ENCODE measurements at regions not wholly inside any gene's neighbourhood (a gene's known extent, or its start where the extent isn't known, plus 50 kb on each side); places are given as distances from the start of the nearest gene placed in this dataset.

- no peak overlapping the region for H3K4me3 ChIP-seq (ENCODE audit: low read length)
- no peak overlapping the region for H3K9ac ChIP-seq (ENCODE audit: low read length)
- no peaks in the 10 kb centered on the region for H3K36me3 ChIP-seq (ENCODE audit: control insufficient read depth, insufficient read depth, low read length)
- H3K27ac ChIP-seq (ENCODE audit: low read depth, low read length), result no peak overlapping the region
- H3K4me1 ChIP-seq (ENCODE audit: control insufficient read depth, insufficient read depth, low read length), result no peaks in the 10 kb centered on the region
- no peaks in the 10 kb centered on the region for H3K27me3 ChIP-seq (ENCODE audit: control insufficient read depth, insufficient read depth, low read length)
Observed at GRCh38 chr12:61765926-61766325, 494.3 kb upstream of the USP15 start.

- Histone ChIP-seq H3K27me3 (ENCODE audit: control insufficient read depth, insufficient read depth, low read length) (no peaks in the 10 kb centered on the region), H3K36me3 (ENCODE audit: control insufficient read depth, insufficient read depth, low read length) (no peaks in the 10 kb centered on the region), H3K4me1 (ENCODE audit: control insufficient read depth, insufficient read depth, low read length) (no peaks in the 10 kb centered on the region), H3K9ac (ENCODE audit: low read length) (no peak overlapping the region), H3K27ac (ENCODE audit: low read depth, low read length) (no peak overlapping the region), H3K4me3 (ENCODE audit: low read length) (no peak overlapping the region)
Observed at GRCh38 chr12:61780435-61780834, 479.8 kb upstream of the USP15 start.

GRCh38 chr12:61781021-61781581 lies 479.1 kb upstream of the USP15 start:
- Histone ChIP-seq H3K4me1 (ENCODE audit: control insufficient read depth, insufficient read depth, low read length) (no peaks in the 10 kb centered on the region), H3K36me3 (ENCODE audit: control insufficient read depth, insufficient read depth, low read length) (no peaks in the 10 kb centered on the region), H3K27me3 (ENCODE audit: control insufficient read depth, insufficient read depth, low read length) (no peaks in the 10 kb centered on the region), H3K9ac (ENCODE audit: low read length) (no peak overlapping the region), H3K27ac (ENCODE audit: low read depth, low read length) (no peak overlapping the region), H3K4me3 (ENCODE audit: low read length) (no peak overlapping the region)

- Histone ChIP-seq H3K27me3 (ENCODE audit: control insufficient read depth, insufficient read depth, low read length) (no peaks in the 10 kb centered on the region), H3K36me3 (ENCODE audit: control insufficient read depth, insufficient read depth, low read length) (no peaks in the 10 kb centered on the region), H3K9ac (ENCODE audit: low read length) (no peak overlapping the region), H3K4me3 (ENCODE audit: low read length) (no peak overlapping the region), H3K27ac (ENCODE audit: low read depth, low read length) (no peak overlapping the region), H3K4me1 (ENCODE audit: control insufficient read depth, insufficient read depth, low read length) (no peaks in the 10 kb centered on the region)
Observed at GRCh38 chr12:61796846-61797245, 463.4 kb upstream of the USP15 start.

- no peaks in the 10 kb centered on the region for H3K4me1 ChIP-seq (ENCODE audit: control insufficient read depth, insufficient read depth, low read length)
- no peaks in the 10 kb centered on the region for H3K27me3 ChIP-seq (ENCODE audit: control insufficient read depth, insufficient read depth, low read length)
- H3K27ac ChIP-seq (ENCODE audit: low read depth, low read length), result no peak overlapping the region
- no peak overlapping the region for H3K9ac ChIP-seq (ENCODE audit: low read length)
- no peak overlapping the region for H3K4me3 ChIP-seq (ENCODE audit: low read length)
- H3K36me3 ChIP-seq (ENCODE audit: control insufficient read depth, insufficient read depth, low read length), result no peaks in the 10 kb centered on the region
Observed at GRCh38 chr12:61797266-61797665, 462.9 kb upstream of the USP15 start.

GRCh38 chr12:61798778-61799177 lies 461.4 kb upstream of the USP15 start:
- no peaks in the 10 kb centered on the region for H3K4me1 ChIP-seq (ENCODE audit: control insufficient read depth, insufficient read depth, low read length)
- no peak overlapping the region for H3K27ac ChIP-seq (ENCODE audit: low read depth, low read length)
- H3K27me3 ChIP-seq (ENCODE audit: control insufficient read depth, insufficient read depth, low read length), result no peaks in the 10 kb centered on the region
- H3K4me3 ChIP-seq (ENCODE audit: low read length), result no peak overlapping the region
- H3K9ac ChIP-seq (ENCODE audit: low read length), result no peak overlapping the region
- no peaks in the 10 kb centered on the region for H3K36me3 ChIP-seq (ENCODE audit: control insufficient read depth, insufficient read depth, low read length)

GRCh38 chr12:61804301-61804700 lies 455.9 kb upstream of the USP15 start:
- Histone ChIP-seq H3K9ac (ENCODE audit: low read length) (no peak overlapping the region), H3K4me3 (ENCODE audit: low read length) (no peak overlapping the region), H3K27me3 (ENCODE audit: control insufficient read depth, insufficient read depth, low read length) (no peaks in the 10 kb centered on the region), H3K27ac (ENCODE audit: low read depth, low read length) (no peak overlapping the region), H3K36me3 (ENCODE audit: control insufficient read depth, insufficient read depth, low read length) (no peaks in the 10 kb centered on the region), H3K4me1 (ENCODE audit: control insufficient read depth, insufficient read depth, low read length) (no peaks in the 10 kb centered on the region)

GRCh38 chr12:61808856-61809255 lies 451.3 kb upstream of the USP15 start:
- Histone ChIP-seq H3K36me3 (ENCODE audit: control insufficient read depth, insufficient read depth, low read length) (no peaks in the 10 kb centered on the region), H3K27me3 (ENCODE audit: control insufficient read depth, insufficient read depth, low read length) (no peaks in the 10 kb centered on the region), H3K4me3 (ENCODE audit: low read length) (no peak overlapping the region), H3K4me1 (ENCODE audit: control insufficient read depth, insufficient read depth, low read length) (no peaks in the 10 kb centered on the region), H3K9ac (ENCODE audit: low read length) (no peak overlapping the region), H3K27ac (ENCODE audit: low read depth, low read length) (no peak overlapping the region)

- no peaks in the 10 kb centered on the region for H3K27me3 ChIP-seq (ENCODE audit: control insufficient read depth, insufficient read depth, low read length)
- no peaks in the 10 kb centered on the region for H3K4me1 ChIP-seq (ENCODE audit: control insufficient read depth, insufficient read depth, low read length)
- no peak overlapping the region for H3K9ac ChIP-seq (ENCODE audit: low read length)
- no peak overlapping the region for H3K27ac ChIP-seq (ENCODE audit: low read depth, low read length)
- no peak overlapping the region for H3K4me3 ChIP-seq (ENCODE audit: low read length)
- H3K36me3 ChIP-seq (ENCODE audit: control insufficient read depth, insufficient read depth, low read length), result no peaks in the 10 kb centered on the region
Observed at GRCh38 chr12:61810486-61810885, 449.7 kb upstream of the USP15 start.

GRCh38 chr12:61821381-61821780 lies 438.8 kb upstream of the USP15 start:
- Histone ChIP-seq H3K36me3 (ENCODE audit: control insufficient read depth, insufficient read depth, low read length) (no peaks in the 10 kb centered on the region), H3K4me1 (ENCODE audit: control insufficient read depth, insufficient read depth, low read length) (no peaks in the 10 kb centered on the region), H3K9ac (ENCODE audit: low read length) (no peak overlapping the region), H3K4me3 (ENCODE audit: low read length) (no peak overlapping the region), H3K27ac (ENCODE audit: low read depth, low read length) (no peak overlapping the region), H3K27me3 (ENCODE audit: control insufficient read depth, insufficient read depth, low read length) (no peaks in the 10 kb centered on the region)

- H3K36me3 ChIP-seq (ENCODE audit: control insufficient read depth, insufficient read depth, low read length), result no peaks in the 10 kb centered on the region
- H3K4me1 ChIP-seq (ENCODE audit: control insufficient read depth, insufficient read depth, low read length), result no peaks in the 10 kb centered on the region
- no peak overlapping the region for H3K27ac ChIP-seq (ENCODE audit: low read depth, low read length)
- H3K4me3 ChIP-seq (ENCODE audit: low read length), result no peak overlapping the region
- H3K9ac ChIP-seq (ENCODE audit: low read length), result no peak overlapping the region
- no peaks in the 10 kb centered on the region for H3K27me3 ChIP-seq (ENCODE audit: control insufficient read depth, insufficient read depth, low read length)
Observed at GRCh38 chr12:61823102-61823501, 437.1 kb upstream of the USP15 start.

- Histone ChIP-seq H3K27ac (ENCODE audit: low read depth, low read length) (no peak overlapping the region), H3K4me3 (ENCODE audit: low read length) (no peak overlapping the region), H3K36me3 (ENCODE audit: control insufficient read depth, insufficient read depth, low read length) (no peaks in the 10 kb centered on the region), H3K4me1 (ENCODE audit: control insufficient read depth, insufficient read depth, low read length) (no peaks in the 10 kb centered on the region), H3K9ac (ENCODE audit: low read length) (no peak overlapping the region), H3K27me3 (ENCODE audit: control insufficient read depth, insufficient read depth, low read length) (no peaks in the 10 kb centered on the region)
Observed at GRCh38 chr12:61846765-61847164, 413.4 kb upstream of the USP15 start.

- Histone ChIP-seq H3K27me3 (ENCODE audit: control insufficient read depth, insufficient read depth, low read length) (no peaks in the 10 kb centered on the region), H3K4me1 (ENCODE audit: control insufficient read depth, insufficient read depth, low read length) (no peaks in the 10 kb centered on the region), H3K36me3 (ENCODE audit: control insufficient read depth, insufficient read depth, low read length) (no peaks in the 10 kb centered on the region), H3K9ac (ENCODE audit: low read length) (no peak overlapping the region), H3K27ac (ENCODE audit: low read depth, low read length) (no peak overlapping the region), H3K4me3 (ENCODE audit: low read length) (no peak overlapping the region)
Observed at GRCh38 chr12:61848893-61849292, 411.3 kb upstream of the USP15 start.
